ENCODE measurements at regions not wholly inside any gene's neighbourhood (a gene's known extent, or its start where the extent isn't known, plus 50 kb on each side); places are given as distances from the start of the nearest gene placed in this dataset.

DNA sequence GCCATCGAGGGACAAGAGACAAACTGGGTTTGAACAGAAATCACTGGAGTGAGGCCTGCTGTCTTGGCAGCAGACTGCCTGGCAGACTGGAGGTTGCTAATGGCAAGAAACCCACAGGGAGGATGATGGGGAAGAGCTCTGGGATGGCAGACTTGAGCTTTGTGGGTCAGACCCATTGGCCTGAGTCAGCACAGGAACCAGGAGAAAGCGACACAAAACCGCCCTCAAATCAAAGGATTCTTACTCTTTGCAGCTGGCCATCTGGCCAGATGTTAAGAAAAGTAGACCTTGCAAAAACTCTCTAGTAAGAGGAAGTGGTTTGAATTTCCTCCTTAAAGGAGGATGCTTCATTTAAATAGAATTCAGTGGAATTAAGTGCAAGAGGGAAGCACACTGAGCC is 195.2 kb upstream of the JUN start:
- DNase-seq (ENCODE audit: low read depth, low spot score) (no peak), ATAC-seq (no peak)
- no peaks in the 10 kb centered on the region for H3K9me3 ChIP-seq (ENCODE audit: control insufficient read depth, insufficient read depth, low read depth, low read length)
- no peaks in the 10 kb centered on the region for H3K36me3 ChIP-seq (ENCODE audit: control insufficient read depth, insufficient read depth, low read length)
- no TSS peak for BruUV-seq (replicated peaks)
- H3K4me3 ChIP-seq (ENCODE audit: low read depth in 2 of 2, low read length in 2 of 2): no peak overlapping the region
- ChIA-PET POLR2A (no interaction called here), CTCF (no interaction called here)
- intact Hi-C loops (cut with micrococcal nuclease; ENCODE audit: unreplicated experiment) (no loop called here), in situ Hi-C loops (cut with HindIII; ENCODE audit: low pct_unique_long_range_greater_than_20kb, low sequenced_read_pairs) (no loop called here)
- TF ChIP-seq POLR2AphosphoS5 (IDR thresholded peaks at IDR 0.05; ENCODE audit: low read depth, low read length): no peak
- TF ChIP-seq, protein P1, sequence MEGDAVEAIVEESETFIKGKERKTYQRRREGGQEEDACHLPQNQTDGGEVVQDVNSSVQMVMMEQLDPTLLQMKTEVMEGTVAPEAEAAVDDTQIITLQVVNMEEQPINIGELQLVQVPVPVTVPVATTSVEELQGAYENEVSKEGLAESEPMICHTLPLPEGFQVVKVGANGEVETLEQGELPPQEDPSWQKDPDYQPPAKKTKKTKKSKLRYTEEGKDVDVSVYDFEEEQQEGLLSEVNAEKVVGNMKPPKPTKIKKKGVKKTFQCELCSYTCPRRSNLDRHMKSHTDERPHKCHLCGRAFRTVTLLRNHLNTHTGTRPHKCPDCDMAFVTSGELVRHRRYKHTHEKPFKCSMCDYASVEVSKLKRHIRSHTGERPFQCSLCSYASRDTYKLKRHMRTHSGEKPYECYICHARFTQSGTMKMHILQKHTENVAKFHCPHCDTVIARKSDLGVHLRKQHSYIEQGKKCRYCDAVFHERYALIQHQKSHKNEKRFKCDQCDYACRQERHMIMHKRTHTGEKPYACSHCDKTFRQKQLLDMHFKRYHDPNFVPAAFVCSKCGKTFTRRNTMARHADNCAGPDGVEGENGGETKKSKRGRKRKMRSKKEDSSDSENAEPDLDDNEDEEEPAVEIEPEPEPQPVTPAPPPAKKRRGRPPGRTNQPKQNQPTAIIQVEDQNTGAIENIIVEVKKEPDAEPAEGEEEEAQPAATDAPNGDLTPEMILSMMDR (IDR thresholded peaks at IDR 0.05): no peak
- TF ChIP-seq, protein P2, sequence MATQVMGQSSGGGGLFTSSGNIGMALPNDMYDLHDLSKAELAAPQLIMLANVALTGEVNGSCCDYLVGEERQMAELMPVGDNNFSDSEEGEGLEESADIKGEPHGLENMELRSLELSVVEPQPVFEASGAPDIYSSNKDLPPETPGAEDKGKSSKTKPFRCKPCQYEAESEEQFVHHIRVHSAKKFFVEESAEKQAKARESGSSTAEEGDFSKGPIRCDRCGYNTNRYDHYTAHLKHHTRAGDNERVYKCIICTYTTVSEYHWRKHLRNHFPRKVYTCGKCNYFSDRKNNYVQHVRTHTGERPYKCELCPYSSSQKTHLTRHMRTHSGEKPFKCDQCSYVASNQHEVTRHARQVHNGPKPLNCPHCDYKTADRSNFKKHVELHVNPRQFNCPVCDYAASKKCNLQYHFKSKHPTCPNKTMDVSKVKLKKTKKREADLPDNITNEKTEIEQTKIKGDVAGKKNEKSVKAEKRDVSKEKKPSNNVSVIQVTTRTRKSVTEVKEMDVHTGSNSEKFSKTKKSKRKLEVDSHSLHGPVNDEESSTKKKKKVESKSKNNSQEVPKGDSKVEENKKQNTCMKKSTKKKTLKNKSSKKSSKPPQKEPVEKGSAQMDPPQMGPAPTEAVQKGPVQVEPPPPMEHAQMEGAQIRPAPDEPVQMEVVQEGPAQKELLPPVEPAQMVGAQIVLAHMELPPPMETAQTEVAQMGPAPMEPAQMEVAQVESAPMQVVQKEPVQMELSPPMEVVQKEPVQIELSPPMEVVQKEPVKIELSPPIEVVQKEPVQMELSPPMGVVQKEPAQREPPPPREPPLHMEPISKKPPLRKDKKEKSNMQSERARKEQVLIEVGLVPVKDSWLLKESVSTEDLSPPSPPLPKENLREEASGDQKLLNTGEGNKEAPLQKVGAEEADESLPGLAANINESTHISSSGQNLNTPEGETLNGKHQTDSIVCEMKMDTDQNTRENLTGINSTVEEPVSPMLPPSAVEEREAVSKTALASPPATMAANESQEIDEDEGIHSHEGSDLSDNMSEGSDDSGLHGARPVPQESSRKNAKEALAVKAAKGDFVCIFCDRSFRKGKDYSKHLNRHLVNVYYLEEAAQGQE (IDR thresholded peaks at IDR 0.05; ENCODE audit: insufficient read depth in 1 of 2, low read depth in 2 of 2, low read length in 1 of 2): no peak
- no peak for TF ChIP-seq SIN3A (IDR thresholded peaks at IDR 0.05; ENCODE audit: borderline replicate concordance, insufficient read depth, low read depth, low read length)
- no peak for TF ChIP-seq TCF7L2 (IDR thresholded peaks at IDR 0.05; ENCODE audit: low read depth, low read length)
- no peaks in the 10 kb centered on the region for H3K4me1 ChIP-seq (ENCODE audit: control insufficient read depth, insufficient read depth, low read length)
- H3K27me3 ChIP-seq (ENCODE audit: control insufficient read depth, insufficient read depth, low read length): no peaks in the 10 kb centered on the region
- no peak overlapping the region for H3K27ac ChIP-seq (ENCODE audit: low read length)

DNA sequence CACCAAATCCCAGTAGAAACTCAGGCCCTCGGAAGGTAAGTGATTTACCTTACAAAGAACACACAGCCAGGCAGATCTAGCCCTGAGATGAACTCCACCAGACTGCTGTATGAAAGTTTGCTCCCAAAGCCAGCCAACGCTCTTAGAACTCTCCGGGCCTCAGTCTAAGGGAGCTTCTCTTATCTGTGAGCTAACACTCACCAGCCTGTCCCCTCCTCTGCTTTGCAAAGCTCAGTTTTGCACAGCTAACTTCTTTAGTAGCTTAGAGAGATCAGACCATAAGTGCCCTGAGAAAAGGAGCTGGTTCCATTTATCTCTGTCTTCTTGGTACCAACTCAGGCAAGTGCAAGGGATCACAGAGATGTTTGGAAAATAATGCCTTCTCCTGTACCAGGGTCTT is 195.8 kb upstream of the JUN start:
- Histone ChIP-seq H3K27ac (ENCODE audit: low read length) (no peak overlapping the region), H3K36me3 (ENCODE audit: control insufficient read depth, insufficient read depth, low read length) (no peaks in the 10 kb centered on the region), H3K4me1 (ENCODE audit: control insufficient read depth, insufficient read depth, low read length) (no peaks in the 10 kb centered on the region), H3K27me3 (ENCODE audit: control insufficient read depth, insufficient read depth, low read length) (no peaks in the 10 kb centered on the region), H3K4me3 (ENCODE audit: low read depth in 2 of 2, low read length in 2 of 2) (no peak overlapping the region), H3K9me3 (ENCODE audit: control insufficient read depth, insufficient read depth, low read depth, low read length) (no peaks in the 10 kb centered on the region)
- CTCF ChIA-PET: no interaction called here
- intact Hi-C loops (cut with micrococcal nuclease; ENCODE audit: unreplicated experiment): no loop called here
- TF ChIP-seq, protein P1 (IDR thresholded peaks at IDR 0.05): no peak
- TF ChIP-seq, protein P2 (IDR thresholded peaks at IDR 0.05; ENCODE audit: insufficient read depth in 1 of 2, low read depth in 2 of 2, low read length in 1 of 2): no peak
- TF ChIP-seq POLR2AphosphoS5 (IDR thresholded peaks at IDR 0.05; ENCODE audit: low read depth, low read length) (no peak), TCF7L2 (IDR thresholded peaks at IDR 0.05; ENCODE audit: low read depth, low read length) (no peak), SIN3A (IDR thresholded peaks at IDR 0.05; ENCODE audit: borderline replicate concordance, insufficient read depth, low read depth, low read length) (no peak)
- ATAC-seq (no peak), DNase-seq (ENCODE audit: low read depth, low spot score) (no peak)
- in situ Hi-C loops (cut with HindIII; ENCODE audit: low pct_unique_long_range_greater_than_20kb, low sequenced_read_pairs): no loop called here
- POLR2A ChIA-PET: no interaction called here
- no TSS peak for BruUV-seq (replicated peaks)
